NCI-H446 (cell line): ENCODE measurements at regions not wholly inside any gene's neighbourhood (a gene's known extent, or its start where the extent isn't known, plus 50 kb on each side); places are given as distances from the start of the nearest gene placed in this dataset.
"Not testable (repeated sequence)": the region's sequence is repeated elsewhere in the genome, so short reads cannot be mapped to it uniquely, and the experiment has no call there.

Experiments
- DNase-seq, 2 experiments: peaks; one replicate each; lab custom pipeline; 2025; lab: John Stamatoyannopoulos, UW

GRCh38 chr4:17241835-17242234 lies 270.1 kb downstream of the QDPR start:
- no peak for DNase-seq

GRCh38 chr4:17238633-17239032 lies 273.3 kb downstream of the QDPR start:
- DNase-seq, result no peak

DNA sequence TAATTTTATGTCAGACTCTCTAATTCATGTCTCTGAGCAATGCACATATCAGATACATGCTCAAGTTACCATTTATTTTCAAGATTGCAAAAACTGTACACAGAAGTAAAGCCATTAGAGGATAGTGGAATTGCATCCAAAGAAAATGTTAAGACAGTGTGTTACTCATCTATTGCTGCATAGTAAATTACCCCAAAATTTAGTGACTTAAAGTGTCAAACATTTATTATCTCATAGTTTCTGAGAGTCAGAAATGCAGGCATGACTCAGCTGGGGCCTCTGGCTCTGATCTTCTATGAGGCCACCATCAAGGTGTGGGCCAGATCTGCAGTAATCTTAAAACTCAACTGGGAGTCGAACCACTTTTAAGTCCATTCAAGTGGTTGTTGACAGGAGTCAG lies 275.2 kb downstream of the QDPR start:
- no peak for DNase-seq

DNA sequence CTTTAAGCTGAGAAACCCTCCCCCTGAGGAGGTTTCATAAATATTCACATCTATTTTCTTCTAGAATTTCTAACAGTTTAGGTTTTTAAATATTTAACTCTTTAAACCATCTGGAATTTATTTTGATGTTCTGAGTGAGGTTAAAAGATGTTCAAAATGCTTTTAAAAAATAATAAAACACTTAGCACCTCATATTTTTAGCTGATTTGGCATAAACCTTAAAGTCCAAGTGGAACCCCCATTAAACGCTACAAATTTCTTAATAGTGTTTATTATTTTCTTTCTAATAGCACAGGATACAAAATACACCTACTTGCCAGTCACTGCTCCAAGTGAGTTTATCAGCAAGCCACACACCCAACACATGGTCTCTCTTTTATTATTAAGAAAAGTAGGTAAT lies 277.2 kb downstream of the QDPR start:
- no peak for DNase-seq

- no peak for DNase-seq
Measured at GRCh38 chr4:17232566-17233253, 279.2 kb downstream of the QDPR start.

- not testable (repeated sequence) for DNase-seq
Measured at GRCh38 chr4:17231880-17232475, 279.9 kb downstream of the QDPR start.

DNA sequence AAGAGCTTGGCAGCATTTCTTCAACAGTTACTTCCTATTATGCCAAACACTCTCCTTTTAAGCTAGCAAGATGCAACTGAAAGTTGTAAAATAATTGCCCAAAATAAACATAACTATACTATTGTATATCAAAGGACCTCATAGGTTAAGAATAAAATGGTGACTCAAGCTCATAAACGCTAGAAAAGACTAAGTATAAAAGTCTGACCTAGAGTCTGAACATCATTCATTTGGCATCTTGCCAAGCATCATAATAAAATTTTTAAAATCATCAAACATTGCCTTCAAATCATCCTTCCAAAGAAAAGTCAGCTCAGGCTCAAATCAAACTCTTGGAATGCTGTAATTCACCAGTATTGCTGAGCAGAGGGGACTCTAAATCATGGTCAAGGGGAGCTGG lies 281.2 kb downstream of the QDPR start:
- no peak for DNase-seq

- no peak for DNase-seq
Measured at GRCh38 chr4:17220816-17221215, 291.1 kb downstream of the QDPR start.

- no peak for DNase-seq
Measured at GRCh38 chr4:17218786-17219185, 293.1 kb downstream of the QDPR start.

GRCh38 chr4:17206829-17207801 lies 304.8 kb downstream of the QDPR start:
- no peak for DNase-seq

DNA sequence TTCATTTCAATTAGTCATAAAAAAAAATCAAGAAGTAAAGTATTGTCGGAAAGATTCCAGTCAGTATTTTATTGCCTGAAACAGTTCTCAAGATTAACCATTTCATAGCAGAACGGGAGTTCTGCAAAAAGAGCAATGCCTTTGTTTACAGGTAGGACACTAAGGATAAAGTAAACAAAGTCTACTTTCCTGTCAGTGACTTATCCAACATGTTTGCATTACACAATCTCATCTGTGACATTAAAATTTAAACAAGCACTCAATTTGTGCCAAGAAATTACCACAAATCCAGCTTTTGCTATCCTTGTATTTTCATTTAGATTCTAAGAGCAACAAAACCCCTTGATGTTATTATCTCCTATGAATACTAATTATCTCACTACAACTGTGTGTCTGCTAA lies 306.5 kb upstream of the LDB2 start:
- no peak for DNase-seq

DNA sequence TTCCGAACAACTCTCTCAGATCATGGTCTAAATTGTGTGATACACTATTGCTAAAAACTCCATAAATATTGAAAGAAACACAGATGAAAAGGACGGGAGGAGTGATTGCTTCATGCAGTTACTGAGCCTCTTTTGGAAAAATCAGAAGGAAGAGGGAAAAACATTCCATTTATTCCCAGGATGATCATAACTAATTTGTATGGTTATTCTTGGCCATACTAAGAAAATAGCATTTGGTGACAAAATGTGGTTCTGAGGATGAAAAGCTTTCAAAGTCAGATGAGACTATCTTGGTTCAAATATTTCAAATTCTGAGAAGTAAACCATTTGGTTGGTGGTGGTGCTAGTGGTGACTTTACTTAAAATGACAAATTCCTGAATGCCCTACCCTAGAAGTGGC lies 305.4 kb upstream of the LDB2 start:
- no peak for DNase-seq

GRCh38 chr4:17197070-17197469 lies 298.6 kb upstream of the LDB2 start:
- no peak for DNase-seq

DNA sequence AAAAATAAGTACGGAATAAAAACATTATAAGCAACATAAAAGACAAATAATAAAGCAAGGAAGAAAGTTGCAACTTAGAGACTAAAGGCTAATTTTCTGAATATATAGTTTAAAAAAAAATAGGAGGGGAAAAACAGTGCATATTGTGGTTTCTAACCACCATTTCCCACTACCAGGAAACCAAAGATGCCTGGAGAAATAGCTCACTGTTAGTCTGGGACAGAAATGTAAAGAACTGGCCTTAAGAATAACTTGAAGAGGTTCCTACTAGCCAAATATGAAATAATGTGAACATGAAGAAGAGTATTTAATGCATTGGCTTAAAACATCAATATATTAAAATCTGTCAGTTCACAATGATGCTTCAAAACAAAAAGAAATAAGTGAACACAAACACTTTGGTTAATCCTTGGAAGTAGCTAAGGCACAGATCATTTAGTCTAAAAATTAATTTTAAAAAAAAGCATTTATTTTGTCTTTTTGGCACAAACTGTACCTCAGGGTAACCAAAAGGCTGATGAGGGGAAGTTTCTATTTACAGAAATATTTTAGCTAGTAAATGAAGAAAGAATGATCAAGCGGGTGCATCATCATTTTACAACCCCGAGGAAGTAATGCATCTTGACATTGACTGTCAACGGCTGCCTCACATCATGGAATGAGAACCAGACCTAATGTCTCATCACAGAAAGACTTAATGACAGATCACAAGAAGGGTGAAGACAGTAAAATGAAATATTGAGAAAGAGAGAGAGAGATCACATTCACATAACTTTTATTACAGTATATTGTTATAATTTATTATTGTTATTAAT lies 297.2 kb upstream of the LDB2 start:
- no peak for DNase-seq

DNA sequence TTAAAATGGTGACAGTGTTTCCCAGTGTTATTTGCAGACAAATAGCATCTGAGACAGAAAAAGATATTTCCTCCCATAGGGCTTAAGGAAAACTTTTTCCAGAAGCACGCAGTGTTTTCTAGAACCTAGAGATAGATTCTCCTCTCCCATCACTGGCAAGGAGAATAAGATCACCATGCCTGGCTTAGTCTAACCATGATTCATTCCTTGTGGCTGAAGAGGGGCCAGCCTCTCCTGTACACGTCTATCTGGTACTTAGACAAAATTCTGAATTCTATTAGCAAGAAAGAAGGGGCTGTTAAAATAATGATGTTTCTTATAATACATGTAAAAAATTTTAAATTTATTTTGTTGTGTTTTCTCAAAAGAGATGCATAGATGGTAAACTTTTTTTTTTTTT lies 296.1 kb upstream of the LDB2 start:
- DNase-seq, result no peak

DNA sequence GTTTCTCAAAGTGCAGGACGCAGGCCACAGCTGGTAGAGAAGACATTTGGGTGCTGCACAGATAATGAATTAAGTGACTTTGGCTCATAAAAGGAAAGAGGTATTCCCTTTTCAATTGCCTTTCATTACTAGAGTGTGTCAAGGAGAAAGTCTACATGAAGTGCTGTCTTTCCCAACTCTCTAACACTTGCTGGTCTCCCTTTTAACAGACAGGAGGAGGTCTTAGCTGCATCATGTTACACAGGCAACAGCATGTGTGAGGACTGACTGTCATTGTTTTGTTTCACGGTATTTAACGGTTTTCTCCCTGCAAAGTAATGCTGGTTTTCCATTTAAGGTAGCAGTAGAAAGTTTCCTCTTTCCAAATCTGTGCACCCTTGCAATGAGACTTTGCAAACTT lies 291.3 kb upstream of the LDB2 start:
- DNase-seq, result no peak

GRCh38 chr4:17189401-17189720 lies 290.9 kb upstream of the LDB2 start:
- no peak for DNase-seq

GRCh38 chr4:17188547-17189400 lies 290.3 kb upstream of the LDB2 start:
- DNase-seq, result no peak

- DNase-seq, result no peak
Measured at GRCh38 chr4:17188125-17188524, 289.7 kb upstream of the LDB2 start.

GRCh38 chr4:17187003-17187402 lies 288.6 kb upstream of the LDB2 start:
- DNase-seq, result no peak

- DNase-seq, result no peak
Measured at GRCh38 chr4:17182888-17183287, 284.4 kb upstream of the LDB2 start.
